ENCODE measurements at regions not wholly inside any gene's neighbourhood (a gene's known extent, or its start where the extent isn't known, plus 50 kb on each side); places are given as distances from the start of the nearest gene placed in this dataset.

DNA sequence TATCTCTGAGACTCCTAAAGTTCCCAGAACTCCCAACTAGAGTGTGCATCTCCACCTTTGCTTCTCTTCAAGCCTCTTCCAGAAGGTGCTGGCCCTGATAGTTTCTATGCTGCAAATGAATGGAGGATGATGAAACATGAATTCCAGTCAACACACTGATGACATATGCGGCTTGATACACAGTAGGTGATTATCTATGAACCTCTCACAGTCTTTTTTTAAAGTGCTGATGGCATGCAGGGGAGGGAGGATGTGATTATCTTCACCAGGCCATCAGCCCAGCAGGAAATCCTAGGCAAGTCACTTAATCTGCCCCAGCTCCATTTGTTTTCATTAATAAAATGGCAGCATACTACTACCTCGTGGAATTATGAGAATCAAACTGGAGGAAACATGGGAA is 548.5 kb downstream of the SOX6 start:
- TF ChIP-seq, protein P1, sequence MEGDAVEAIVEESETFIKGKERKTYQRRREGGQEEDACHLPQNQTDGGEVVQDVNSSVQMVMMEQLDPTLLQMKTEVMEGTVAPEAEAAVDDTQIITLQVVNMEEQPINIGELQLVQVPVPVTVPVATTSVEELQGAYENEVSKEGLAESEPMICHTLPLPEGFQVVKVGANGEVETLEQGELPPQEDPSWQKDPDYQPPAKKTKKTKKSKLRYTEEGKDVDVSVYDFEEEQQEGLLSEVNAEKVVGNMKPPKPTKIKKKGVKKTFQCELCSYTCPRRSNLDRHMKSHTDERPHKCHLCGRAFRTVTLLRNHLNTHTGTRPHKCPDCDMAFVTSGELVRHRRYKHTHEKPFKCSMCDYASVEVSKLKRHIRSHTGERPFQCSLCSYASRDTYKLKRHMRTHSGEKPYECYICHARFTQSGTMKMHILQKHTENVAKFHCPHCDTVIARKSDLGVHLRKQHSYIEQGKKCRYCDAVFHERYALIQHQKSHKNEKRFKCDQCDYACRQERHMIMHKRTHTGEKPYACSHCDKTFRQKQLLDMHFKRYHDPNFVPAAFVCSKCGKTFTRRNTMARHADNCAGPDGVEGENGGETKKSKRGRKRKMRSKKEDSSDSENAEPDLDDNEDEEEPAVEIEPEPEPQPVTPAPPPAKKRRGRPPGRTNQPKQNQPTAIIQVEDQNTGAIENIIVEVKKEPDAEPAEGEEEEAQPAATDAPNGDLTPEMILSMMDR (conservative IDR thresholded peaks at IDR 0.05), result no peak
- TF ChIP-seq ZFX (IDR thresholded peaks at IDR 0.05), result no peak
